Transverse colon (tissue), 4 donors: ENCODE measurements at regions not wholly inside any gene's neighbourhood (a gene's known extent, or its start where the extent isn't known, plus 50 kb on each side); places are given as distances from the start of the nearest gene placed in this dataset.

Experiments
- DNase-seq: peaks from one replicate; pipeline ENCODE4 v3.0.0-alpha.2; 2019
- H3K27ac ChIP-seq, 4 donors: fragments of 200-600 bp; sonication (generic); 2 replicates each; pipeline ENCODE4 v1.5.1; 2016 to 2018; ENCODE audit warnings: inconsistent platforms in 4 of 4
- H3K27me3 ChIP-seq: fragments of 200-600 bp; sonication (generic); 2 replicates; pipeline ENCODE4 v1.5.1; 2017; ENCODE audit warnings: inconsistent platforms
- H3K36me3 ChIP-seq, 4 donors: fragments of 200-600 bp; sonication (generic); 2 replicates each; pipeline ENCODE4 v1.5.1; 2017 to 2019; ENCODE audit warnings: inconsistent platforms in 4 of 4
- H3K4me1 ChIP-seq, 4 donors: fragments of 200-600 bp; sonication (generic); 2 replicates each; pipeline ENCODE4 v1.5.1; 2017 to 2020; ENCODE audit warnings: inconsistent platforms in 4 of 4
- H3K4me3 ChIP-seq, 4 donors: fragments of 200-600 bp; sonication (generic); 1 replicate in 1 of 4; 2 replicates in 3 of 4; pipeline versions ENCODE4 v1.5.1 to v1.6.1; 2017 to 2019; ENCODE audit warnings: inconsistent platforms in 4 of 4
- H3K9me3 ChIP-seq, 2 donors: fragments of 200-600 bp; sonication (generic); 2 replicates each; pipeline ENCODE4 v1.5.1; 2017 to 2019; ENCODE audit warnings: inconsistent platforms in 2 of 2
- EP300 ChIP-seq: sonication (generic); formaldehyde crosslinking; IDR thresholded peaks from one replicate; pipeline ENCODE4 v1.6.1; 2017; ENCODE audit warnings: antibody characterized with exemption, low read depth
- POLR2A ChIP-seq: fragments of 450-650 bp; IDR thresholded peaks from one replicate; pipeline ENCODE4 v1.6.1; 2016; ENCODE audit warnings: antibody characterized with exemption, mild to moderate bottlenecking, moderate library complexity
- POLR2AphosphoS5 ChIP-seq, 3 donors: sonication (generic); formaldehyde crosslinking; IDR thresholded peaks; one replicate each; pipeline ENCODE4 v1.6.1; 2016; ENCODE audit warnings: antibody characterized with exemption in 3 of 3
- WGBS, 2 donors: methylation state at CpG; one replicate each; pipeline ENCODE4 v1.1.5; 2018; ENCODE audit warnings: low coverage in 1 of 2; 5-methylcytosine and 5-hydroxymethylcytosine counted together
- in situ Hi-C, 4 donors: fragments of 200-750 bp; cut with MboI; loops; one replicate each; pipeline versions ENCODE4 v1.15.0 to v1.15.1; 2017; ENCODE audit warnings: low sequenced_read_pairs in 3 of 4, low pct_ligation_motif_present in 1 of 4, low pct_unique_long_range_greater_than_20kb in 1 of 4
- intact Hi-C: fragments of 100-400 bp; cut with DNase I; formaldehyde crosslinking; loops from one replicate; pipeline ENCODE4 v1.15.1; 2023; ENCODE audit warnings: low total_unique reads
- TF ChIP-seq, protein P1 (sequence below), 5 experiments: fragments of 200-600 bp in 3 of 5; fragments of 450-650 bp in 2 of 5; sonication (generic) in 3 of 5; IDR thresholded peaks; 1 replicate in 2 of 5; 2 replicates in 3 of 5; pipeline ENCODE4 v1.5.1; 2016 to 2017; ENCODE audit warnings: antibody characterized with exemption in 5 of 5, inconsistent platforms in 3 of 5, mild to moderate bottlenecking in 2 of 5, moderate library complexity in 1 of 5

DNA sequence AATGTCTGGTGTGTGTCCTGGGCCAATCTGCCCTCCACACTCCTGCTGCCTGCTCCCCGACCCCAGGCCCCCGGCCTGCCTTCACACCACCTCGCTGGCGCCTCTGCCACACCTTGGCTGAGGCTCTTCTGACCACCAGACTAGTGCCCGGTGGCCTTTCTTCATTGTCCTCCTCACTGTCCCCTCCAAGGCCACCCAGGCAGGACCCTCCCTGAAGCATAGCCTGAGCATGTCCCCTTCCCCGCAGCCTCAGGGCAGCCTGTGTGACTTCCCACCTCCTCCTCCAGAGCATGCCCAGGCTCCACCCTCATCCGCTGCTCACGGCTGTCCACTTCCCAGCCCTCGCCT, 154.6 kb downstream of the OLFM1 start:
- Histone ChIP-seq H3K27ac (no peak overlapping the region), H3K27me3 (peaks cover 5% of the 10 kb centered on the region), H3K36me3 (no peaks in the 10 kb centered on the region), H3K9me3 (no peaks in the 10 kb centered on the region), H3K4me1 (no peaks in the 10 kb centered on the region), H3K4me3 (no peak overlapping the region)
- WGBS, 2 donors = 45 to 68% methylated on average over 5 to 9 of the region's 9 CpGs
- in situ Hi-C loops = no loop called here
- intact Hi-C loops = no loop called here
- DNase-seq = no peak
- TF ChIP-seq POLR2A (no peak), POLR2AphosphoS5 (IDR thresholded peaks at IDR 0.05) (no peak), EP300 (no peak)
- TF ChIP-seq, protein P1, sequence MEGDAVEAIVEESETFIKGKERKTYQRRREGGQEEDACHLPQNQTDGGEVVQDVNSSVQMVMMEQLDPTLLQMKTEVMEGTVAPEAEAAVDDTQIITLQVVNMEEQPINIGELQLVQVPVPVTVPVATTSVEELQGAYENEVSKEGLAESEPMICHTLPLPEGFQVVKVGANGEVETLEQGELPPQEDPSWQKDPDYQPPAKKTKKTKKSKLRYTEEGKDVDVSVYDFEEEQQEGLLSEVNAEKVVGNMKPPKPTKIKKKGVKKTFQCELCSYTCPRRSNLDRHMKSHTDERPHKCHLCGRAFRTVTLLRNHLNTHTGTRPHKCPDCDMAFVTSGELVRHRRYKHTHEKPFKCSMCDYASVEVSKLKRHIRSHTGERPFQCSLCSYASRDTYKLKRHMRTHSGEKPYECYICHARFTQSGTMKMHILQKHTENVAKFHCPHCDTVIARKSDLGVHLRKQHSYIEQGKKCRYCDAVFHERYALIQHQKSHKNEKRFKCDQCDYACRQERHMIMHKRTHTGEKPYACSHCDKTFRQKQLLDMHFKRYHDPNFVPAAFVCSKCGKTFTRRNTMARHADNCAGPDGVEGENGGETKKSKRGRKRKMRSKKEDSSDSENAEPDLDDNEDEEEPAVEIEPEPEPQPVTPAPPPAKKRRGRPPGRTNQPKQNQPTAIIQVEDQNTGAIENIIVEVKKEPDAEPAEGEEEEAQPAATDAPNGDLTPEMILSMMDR (IDR thresholded peaks at IDR 0.05) = no peak

GRCh38 chr9:135242406-135242805, 154.9 kb downstream of the OLFM1 start:
- H3K36me3 ChIP-seq = no peaks in the 10 kb centered on the region
- no peaks in the 10 kb centered on the region for H3K9me3 ChIP-seq
- H3K27me3 ChIP-seq = peaks cover 5% of the 10 kb centered on the region
- TF ChIP-seq POLR2AphosphoS5 (IDR thresholded peaks at IDR 0.05) (no peak), POLR2A (no peak), EP300 (no peak)
- TF ChIP-seq, protein P1 (IDR thresholded peaks at IDR 0.05) = no peak
- 79% methylated on average over 11 of the region's 11 CpGs; no CpG with 5 or more reads in 1 of the 2 donors for WGBS, 2 donors
- H3K27ac ChIP-seq = no peak overlapping the region
- no peak overlapping the region for H3K4me3 ChIP-seq
- no peaks in the 10 kb centered on the region for H3K4me1 ChIP-seq
- intact Hi-C loops = no loop called here
- DNase-seq = no peak
- in situ Hi-C loops = no loop called here

- H3K4me3 ChIP-seq = no peak overlapping the region
- H3K27ac ChIP-seq = no peak overlapping the region
- in situ Hi-C loops = no loop called here
- H3K36me3 ChIP-seq = no peaks in the 10 kb centered on the region
- intact Hi-C loops = no loop called here
- WGBS, 2 donors = 75% methylated on average over 27 of the region's 31 CpGs; no CpG with 5 or more reads in 1 of the 2 donors
- no peak for DNase-seq
- no peaks in the 10 kb centered on the region for H3K9me3 ChIP-seq
- H3K4me1 ChIP-seq = no peaks in the 10 kb centered on the region
- no peak for TF ChIP-seq POLR2AphosphoS5 (IDR thresholded peaks at IDR 0.05)
- TF ChIP-seq POLR2A = no peak
- TF ChIP-seq, protein P1 (IDR thresholded peaks at IDR 0.05) = no peak
- no peak for TF ChIP-seq EP300
- peaks cover 11% of the 10 kb centered on the region for H3K27me3 ChIP-seq
Observed at GRCh38 chr9:135243201-135244190, 156.0 kb downstream of the OLFM1 start.

DNA sequence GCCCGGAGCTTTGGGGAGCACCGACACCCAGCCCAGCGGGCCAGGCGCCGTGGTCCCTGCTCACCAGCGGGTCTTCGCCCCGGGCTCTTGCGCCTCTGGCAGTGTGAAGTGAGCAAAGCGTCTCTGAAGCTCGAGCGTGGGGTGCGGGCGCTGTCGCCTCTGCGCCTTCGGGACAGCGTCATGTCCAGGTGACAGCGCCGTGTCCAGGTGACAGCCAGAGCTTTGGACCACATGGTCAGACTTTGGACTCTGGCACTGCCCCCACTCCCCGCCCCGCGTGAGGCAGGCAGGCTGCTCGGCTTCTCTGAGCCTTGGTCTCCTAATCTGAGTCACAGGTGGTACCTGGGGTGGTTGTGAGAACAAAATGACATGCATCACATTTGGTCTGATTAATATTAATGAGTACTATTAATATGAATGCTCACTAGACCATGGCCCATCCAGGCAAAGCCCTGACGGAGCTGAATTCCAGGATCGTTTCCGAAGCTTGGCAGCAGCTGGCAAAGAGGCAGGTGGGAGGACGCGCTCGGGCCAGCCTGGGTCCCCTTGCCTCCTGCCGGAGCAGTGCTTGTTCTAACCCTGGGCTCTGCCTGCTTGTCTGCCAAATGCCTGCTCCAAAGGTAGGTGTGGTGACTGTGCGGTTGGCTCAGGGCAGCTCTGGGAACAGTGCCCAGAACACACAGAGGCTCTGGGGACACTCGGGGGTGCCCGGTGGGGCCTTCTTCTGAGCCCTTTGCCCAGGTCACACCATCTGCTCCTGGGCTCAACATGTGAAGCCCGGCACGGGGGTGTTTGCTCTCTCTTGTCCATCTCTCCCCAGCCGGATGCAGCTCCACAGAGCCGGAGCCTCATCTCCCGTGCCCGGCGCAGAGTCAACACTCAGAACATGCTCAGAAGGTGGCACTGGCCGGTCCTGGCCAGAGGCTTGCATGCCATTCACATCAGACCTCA, 157.1 kb downstream of the OLFM1 start:
- no peak overlapping the region for H3K27ac ChIP-seq
- in situ Hi-C loops = no loop called here
- no peaks in the 10 kb centered on the region for H3K36me3 ChIP-seq
- no peaks in the 10 kb centered on the region for H3K9me3 ChIP-seq
- no peak for DNase-seq
- H3K4me1 ChIP-seq = no peaks in the 10 kb centered on the region
- no peak overlapping the region for H3K4me3 ChIP-seq
- peaks cover 11% of the 10 kb centered on the region for H3K27me3 ChIP-seq
- TF ChIP-seq, protein P1 (IDR thresholded peaks at IDR 0.05) = no peak
- intact Hi-C loops = no loop called here
- 55% methylated on average over 22 of the region's 42 CpGs; no CpG with 5 or more reads in 1 of the 2 donors for WGBS, 2 donors
